WTC11 (cell line): ENCODE measurements at regions not wholly inside any gene's neighbourhood (a gene's known extent, or its start where the extent isn't known, plus 50 kb on each side); places are given as distances from the start of the nearest gene placed in this dataset.

ENCODE experiments used
- ATAC-seq: fragments of 200-7000 bp; cut with Tn5 transposase; 2 replicates; pipeline ENCODE4 v1.10.0; 2021; ENCODE audit warnings: mild to moderate bottlenecking, moderate library complexity
- CTCF ChIA-PET: fragments of 300-600 bp; sonication (Branson Sonifier 250); formaldehyde crosslinking; loops from one replicate; lab custom pipeline; 2021; ENCODE audit warnings: antibody characterized with exemption; lab: Charles Lee
- POLR2A ChIA-PET: fragments of 350-600 bp; sonication (Branson Sonifier 250); formaldehyde crosslinking; loops from one replicate; lab custom pipeline; 2021; ENCODE audit warnings: antibody characterized with exemption; lab: Charles Lee
- DNase-seq: peaks from one replicate; pipeline ENCODE4 v3.0.0; 2021; ENCODE audit warnings: low spot score
- H3K27ac Mint-ChIP-seq: 2 replicates; pipeline ENCODE4 v1.8.0; 2021; ENCODE audit warnings: mixed read lengths
- H3K27me3 Mint-ChIP-seq: 2 replicates; pipeline ENCODE4 v1.8.0; 2021; ENCODE audit warnings: low read depth, mild to moderate bottlenecking, moderate library complexity, mixed read lengths
- H3K36me3 Mint-ChIP-seq: 2 replicates; pipeline ENCODE4 v1.8.0; 2021; ENCODE audit warnings: mixed read lengths
- H3K4me1 Mint-ChIP-seq: 2 replicates; pipeline ENCODE4 v1.8.0; 2022; ENCODE audit warnings: mixed read lengths
- H3K4me3 Mint-ChIP-seq: 2 replicates; pipeline ENCODE4 v1.8.0; 2021; ENCODE audit warnings: mild to moderate bottlenecking, moderate library complexity, mixed read lengths
- H3K9me3 Mint-ChIP-seq: 2 replicates; pipeline ENCODE4 v1.8.0; 2021; ENCODE audit warnings: mixed read lengths
- ARID4B ChIP-seq: sonication (generic); formaldehyde crosslinking; IDR thresholded peaks from 2 replicates; pipeline ENCODE4 v1.8.0; 2023; ENCODE audit warnings: missing genetic modification reagents, mild to moderate bottlenecking, borderline replicate concordance
- ATF1 ChIP-seq: sonication (generic); formaldehyde crosslinking; IDR thresholded peaks from 2 replicates; pipeline ENCODE4 v1.8.1; 2023; ENCODE audit warnings: mild to moderate bottlenecking, moderate library complexity, missing genetic modification reagents
- ATF6 ChIP-seq: sonication (generic); formaldehyde crosslinking; IDR thresholded peaks from 2 replicates; pipeline ENCODE4 v1.8.1; 2023; ENCODE audit warnings: mild to moderate bottlenecking, missing genetic modification reagents
- CREM ChIP-seq: sonication (generic); formaldehyde crosslinking; IDR thresholded peaks from 2 replicates; pipeline ENCODE4 v1.8.1; 2022; ENCODE audit warnings: mild to moderate bottlenecking, missing genetic modification reagents, moderate library complexity
- E2F4 ChIP-seq: sonication (generic); formaldehyde crosslinking; IDR thresholded peaks from 2 replicates; pipeline ENCODE4 v1.8.1; 2022; ENCODE audit warnings: low read depth, mild to moderate bottlenecking, moderate library complexity, missing genetic modification reagents, borderline replicate concordance
- E2F5 ChIP-seq: sonication (generic); formaldehyde crosslinking; IDR thresholded peaks from 2 replicates; pipeline ENCODE4 v1.8.1; 2022; ENCODE audit warnings: mild to moderate bottlenecking, moderate library complexity, missing genetic modification reagents
- ELF4 ChIP-seq: sonication (generic); formaldehyde crosslinking; IDR thresholded peaks from 2 replicates; pipeline ENCODE4 v1.8.1; 2022; ENCODE audit warnings: low read depth, mild to moderate bottlenecking, moderate library complexity, missing genetic modification reagents
- EMX1 ChIP-seq: fragments of 250-450 bp; sonication (Bioruptor Pico); IDR thresholded peaks from 2 replicates; pipeline ENCODE4 v1.8.0; 2021; ENCODE audit warnings: mild to moderate bottlenecking
- ETV6 ChIP-seq: sonication (generic); formaldehyde crosslinking; IDR thresholded peaks from 2 replicates; pipeline ENCODE4 v1.8.1; 2022; ENCODE audit warnings: mild to moderate bottlenecking, missing genetic modification reagents
- GABPB1 ChIP-seq: sonication (generic); formaldehyde crosslinking; IDR thresholded peaks from 2 replicates; pipeline ENCODE4 v1.8.1; 2023; ENCODE audit warnings: mild to moderate bottlenecking, missing genetic modification reagents
- GTF2I ChIP-seq: fragments of 250-450 bp; sonication (Bioruptor Pico); conservative IDR thresholded peaks from 2 replicates; pipeline ENCODE4 v1.4.0; 2021; ENCODE audit warnings: mild to moderate bottlenecking
- IRF1 ChIP-seq: sonication (generic); formaldehyde crosslinking; IDR thresholded peaks from 2 replicates; pipeline ENCODE4 v1.8.0; 2023; ENCODE audit warnings: missing genetic modification reagents
- MLX ChIP-seq: sonication (generic); formaldehyde crosslinking; IDR thresholded peaks from 2 replicates; pipeline ENCODE4 v1.8.1; 2023; ENCODE audit warnings: mild to moderate bottlenecking, missing genetic modification reagents, moderate library complexity
- NR3C1 ChIP-seq: sonication (generic); formaldehyde crosslinking; conservative IDR thresholded peaks from 2 replicates; pipeline ENCODE4 v1.8.1; 2023; ENCODE audit warnings: low read depth, mild to moderate bottlenecking, missing genetic modification reagents
- PRRX2 ChIP-seq: fragments of 250-450 bp; sonication (Bioruptor Pico); IDR thresholded peaks from 2 replicates; pipeline ENCODE4 v1.8.0; 2021; ENCODE audit warnings: mild to moderate bottlenecking
- SMAD3 ChIP-seq: sonication (generic); formaldehyde crosslinking; IDR thresholded peaks from 2 replicates; pipeline ENCODE4 v1.8.0; 2022; ENCODE audit warnings: missing genetic modification reagents, mild to moderate bottlenecking, borderline replicate concordance
- ZBTB21 ChIP-seq: sonication (generic); formaldehyde crosslinking; IDR thresholded peaks from 2 replicates; pipeline ENCODE4 v1.8.1; 2023; ENCODE audit warnings: mild to moderate bottlenecking, missing genetic modification reagents, borderline replicate concordance
- ZNF121 ChIP-seq: sonication (generic); formaldehyde crosslinking; IDR thresholded peaks from 2 replicates; pipeline ENCODE4 v1.8.0; 2023; ENCODE audit warnings: missing genetic modification reagents
- ZNF219 ChIP-seq: sonication (generic); formaldehyde crosslinking; IDR thresholded peaks from 2 replicates; pipeline ENCODE4 v1.8.0; 2023; ENCODE audit warnings: missing genetic modification reagents, mild to moderate bottlenecking, borderline replicate concordance
- ZNF416 ChIP-seq: fragments of 250-450 bp; sonication (Bioruptor Pico); IDR thresholded peaks from 2 replicates; pipeline ENCODE4 v1.9.0; 2021; ENCODE audit warnings: mild to moderate bottlenecking, inconsistent platforms
- ZNF532 ChIP-seq: fragments of 250-450 bp; sonication (Bioruptor Pico); IDR thresholded peaks from 2 replicates; pipeline ENCODE4 v1.9.0; 2021; ENCODE audit warnings: mild to moderate bottlenecking, borderline replicate concordance

- Mint-ChIP-seq H3K27ac (no peak overlapping the region), H3K36me3 (no peaks in the 10 kb centered on the region), H3K4me1 (no peaks in the 10 kb centered on the region), H3K27me3 (peaks cover 4% of the 10 kb centered on the region; the same call in 1 of the 2 replicates), H3K4me3 (no peak overlapping the region), H3K9me3 (peaks cover 7% of the 10 kb centered on the region; the same call in 1 of the 2 replicates)
- POLR2A ChIA-PET = no interaction called here
- no peak for TF ChIP-seq E2F5 (CRISPR knock-in tag)
- no peak for TF ChIP-seq IRF1 (CRISPR knock-in tag)
- no peak for TF ChIP-seq GABPB1 (CRISPR knock-in tag)
- no peak for TF ChIP-seq CREM (CRISPR knock-in tag)
- TF ChIP-seq ATF6 (CRISPR knock-in tag) = no peak
- TF ChIP-seq MLX (CRISPR knock-in tag) = no peak
- TF ChIP-seq E2F4 (CRISPR knock-in tag) = no peak
- TF ChIP-seq ELF4 (CRISPR knock-in tag) = no peak
- no peak for TF ChIP-seq ZBTB21 (CRISPR knock-in tag)
- TF ChIP-seq GTF2I (CRISPR knock-in tag) = no peak
- no peak for TF ChIP-seq ZNF219 (CRISPR knock-in tag)
- TF ChIP-seq ZNF121 (CRISPR knock-in tag) = no peak
- CTCF ChIA-PET = interaction anchor here (0.6 kb wide), 1 partner anchor 305 kb away, joined by 3 read pairs; no protein-coding TSS in a partner anchor
- DNase-seq = no peak
- ATAC-seq = no peak
These were observed 160.6 kb upstream of the JUN start for GRCh38 chr1:58944439-58944838.

- Mint-ChIP-seq H3K27me3 (peaks cover 4% of the 10 kb centered on the region; the same call in 1 of the 2 replicates), H3K4me1 (no peaks in the 10 kb centered on the region), H3K27ac (no peak overlapping the region), H3K4me3 (no peak overlapping the region), H3K36me3 (no peaks in the 10 kb centered on the region), H3K9me3 (peaks cover 7% of the 10 kb centered on the region; the same call in 1 of the 2 replicates)
- DNase-seq = no peak
- POLR2A ChIA-PET = no interaction called here
- CTCF ChIA-PET = no interaction called here
- no peak for ATAC-seq
- TF ChIP-seq ZNF532 (CRISPR knock-in tag) (no peak), MLX (CRISPR knock-in tag) (no peak), ZNF416 (no peak), ATF1 (CRISPR knock-in tag) (no peak), EMX1 (no peak), ETV6 (CRISPR knock-in tag) (no peak), NR3C1 (CRISPR knock-in tag) (no peak), PRRX2 (CRISPR knock-in tag) (no peak), ARID4B (CRISPR knock-in tag) (no peak), SMAD3 (CRISPR knock-in tag) (no peak)
These were observed 162.5 kb upstream of the JUN start for GRCh38 chr1:58946390-58946789.
